GM12878 (cell line): ENCODE measurements at regions not wholly inside any gene's neighbourhood (a gene's known extent, or its start where the extent isn't known, plus 50 kb on each side); places are given as distances from the start of the nearest gene placed in this dataset.

Source experiments
- ATAC-seq: fragments of 200-7000 bp; cut with Tn5 transposase; 3 replicates; pipeline ENCODE4 v1.9.1; 2020; ENCODE audit warnings: mild to moderate bottlenecking, moderate library complexity
- BruUV-seq: library from RNA; stranded (reverse); fragments of 400-500 nt; replicated peaks from 2 replicates; lab custom pipeline; 2021; lab: Mats Ljungman, UMichigan
- CTCF ChIA-PET: fragments of 300-600 bp; sonication (Branson Sonifier 250); formaldehyde crosslinking; extraction: SDS; loops from one replicate; lab custom pipeline; 2021; ENCODE audit warnings: inconsistent platforms; lab: Yijun Ruan, JAX
- POLR2A ChIA-PET: fragments of 350-600 bp; formaldehyde crosslinking; extraction: SDS; loops from one replicate; lab custom pipeline; 2021; ENCODE audit warnings: inconsistent platforms; lab: Charles Lee
- RAD21 ChIA-PET: fragments of 300-600 bp; sonication (Branson Sonifier 250); formaldehyde crosslinking; loops from one replicate; lab custom pipeline; 2023; ENCODE audit warnings: antibody characterized with exemption; ENCODE audit not compliant: unreplicated experiment; lab: Charles Lee
- SMC1A ChIA-PET: fragments of 300-600 bp; sonication (Branson Sonifier 250); formaldehyde crosslinking; loops from one replicate; lab custom pipeline; 2023; ENCODE audit not compliant: unreplicated experiment, uncharacterized antibody; lab: Charles Lee
- DNase-seq: peaks from one replicate; pipeline ENCODE4 v3.0.0-alpha.2; 2011; ENCODE audit warnings: low read depth, low spot score
- FAIRE-seq: peaks from 3 replicates; lab custom pipeline; 2011; peaks lifted over from hg19 to GRCh38; lab: Jason Lieb, UNC
- H2AFZ ChIP-seq: 2 replicates; pipeline ENCODE4 v1.6.0; 2011; ENCODE audit warnings: low read depth, low read length, control low read depth; ENCODE audit not compliant: control insufficient read depth
- H3K27ac ChIP-seq: 2 replicates; pipeline ENCODE4 v1.5.1; 2011; ENCODE audit warnings: control low read depth; ENCODE audit not compliant: control insufficient read depth, insufficient read depth
- H3K27me3 ChIP-seq, 2 experiments: replicated peaks in 1 of 2; 2 replicates each; pipeline versions ENCODE4 v1.6.0 to v1.6.1; 2011; ENCODE audit warnings: low read length in 1 of 2; ENCODE audit not compliant: control insufficient read depth in 2 of 2, insufficient read depth in 2 of 2
- H3K36me3 ChIP-seq, 2 experiments: 2 replicates each; pipeline ENCODE4 v1.5.1; 2011; ENCODE audit warnings: low read length in 1 of 2; ENCODE audit not compliant: control insufficient read depth in 2 of 2, insufficient read depth in 2 of 2
- H3K4me1 ChIP-seq: 2 replicates; pipeline ENCODE4 v1.6.1; 2011; ENCODE audit warnings: mild to moderate bottlenecking, low read length, moderate library complexity, mixed read lengths; ENCODE audit not compliant: control insufficient read depth, insufficient read depth
- H3K4me2 ChIP-seq: 2 replicates; pipeline ENCODE4 v1.6.0; 2011; ENCODE audit warnings: control low read depth; ENCODE audit not compliant: control insufficient read depth, insufficient read depth
- H3K4me3 ChIP-seq: fragments of 200-600 bp; sonication (generic); 2 replicates; pipeline ENCODE4 v1.5.1; 2016
- H3K79me2 ChIP-seq: 2 replicates; pipeline ENCODE4 v1.6.0; 2011; ENCODE audit warnings: low read length; ENCODE audit not compliant: control insufficient read depth, insufficient read depth
- H3K9ac ChIP-seq: 2 replicates; pipeline ENCODE4 v1.8.0; 2011; ENCODE audit warnings: low read length, control low read depth, mixed read lengths; ENCODE audit not compliant: control insufficient read depth, insufficient read depth
- H3K9me3 ChIP-seq: replicated peaks from 3 replicates; pipeline ENCODE4 v1.5.1; 2011; ENCODE audit warnings: mild to moderate bottlenecking, low read length; ENCODE audit not compliant: control insufficient read depth, insufficient read depth
- H4K20me1 ChIP-seq: 2 replicates; pipeline ENCODE4 v1.6.0; 2011; ENCODE audit not compliant: control insufficient read depth, insufficient read depth
- BCLAF1 ChIP-seq: fragments of 450-650 bp; IDR thresholded peaks from 2 replicates; pipeline ENCODE4 v1.6.1; 2017; ENCODE audit warnings: antibody characterized with exemption, mild to moderate bottlenecking, moderate library complexity
- CBX5 ChIP-seq: sonication (generic); IDR thresholded peaks from 2 replicates; pipeline ENCODE4 v1.6.1; 2016; ENCODE audit warnings: low read depth, moderate library complexity, mild to moderate bottlenecking, inconsistent platforms
- FOS ChIP-seq: IDR thresholded peaks from 3 replicates; pipeline ENCODE4 v1.6.1; 2011; ENCODE audit warnings: borderline replicate concordance; ENCODE audit not compliant: insufficient read length; ENCODE audit errors: extremely low read depth
- HCFC1 ChIP-seq: fragments of 150-350 bp; IDR thresholded peaks from 2 replicates; pipeline ENCODE4 v1.6.1; 2014; ENCODE audit warnings: low read length
- KAT2A ChIP-seq: conservative IDR thresholded peaks from 2 replicates; pipeline ENCODE4 v1.6.1; 2011; ENCODE audit warnings: low read depth, low read length; ENCODE audit not compliant: control insufficient read depth
- NFYA ChIP-seq: IDR thresholded peaks from 2 replicates; pipeline ENCODE4 v1.6.1; 2011; ENCODE audit warnings: low read depth, mild to moderate bottlenecking, low read length, improper control_type of control experiment, borderline replicate concordance
- PML ChIP-seq: IDR thresholded peaks from 2 replicates; pipeline ENCODE4 v1.6.1; 2012; ENCODE audit warnings: low read length, inconsistent platforms
- POLR2AphosphoS2 ChIP-seq: IDR thresholded peaks from 2 replicates; pipeline ENCODE4 v1.6.1; 2011; ENCODE audit warnings: low read depth, mild to moderate bottlenecking, low read length, improper control_type of control experiment, moderate library complexity
- SPI1 ChIP-seq: IDR thresholded peaks from 2 replicates; pipeline ENCODE4 v1.6.1; 2011; ENCODE audit warnings: low read depth, mild to moderate bottlenecking, low read length, moderate library complexity, borderline replicate concordance; ENCODE audit not compliant: insufficient read depth
- TCF3 ChIP-seq: IDR thresholded peaks from 2 replicates; pipeline ENCODE4 v1.6.1; 2012; ENCODE audit warnings: low read depth, mild to moderate bottlenecking, low read length, borderline replicate concordance; ENCODE audit not compliant: insufficient read depth
- USF1 ChIP-seq: IDR thresholded peaks from 2 replicates; pipeline ENCODE4 v1.6.1; 2011; ENCODE audit warnings: borderline replicate concordance, low read depth, mild to moderate bottlenecking, moderate library complexity, mixed read lengths, low read length; ENCODE audit not compliant: insufficient read depth; ENCODE audit errors: extremely low read length
- YBX1 ChIP-seq: fragments of 450-650 bp; IDR thresholded peaks from 2 replicates; pipeline ENCODE4 v1.6.1; 2016; ENCODE audit warnings: antibody characterized with exemption
- YY1 ChIP-seq: IDR thresholded peaks from 2 replicates; pipeline ENCODE4 v1.6.1; 2011; ENCODE audit warnings: low read depth, mild to moderate bottlenecking, low read length
- ZNF24 ChIP-seq: fragments of 450-650 bp; IDR thresholded peaks from 2 replicates; pipeline ENCODE4 v1.6.1; 2017; ENCODE audit warnings: antibody characterized with exemption, mild to moderate bottlenecking
- ZNF622 ChIP-seq: fragments of 450-650 bp; IDR thresholded peaks from 2 replicates; pipeline ENCODE4 v1.6.1; 2017; ENCODE audit warnings: mild to moderate bottlenecking, inconsistent platforms
- WGBS: methylation state at CpG from one replicate; pipeline ENCODE4 v1.1.6; 2016; ENCODE audit warnings: low lambda C conversion rate; ENCODE audit not compliant: insufficient replicate concordance, insufficient coverage; ENCODE audit errors: missing lambda C conversion rate; 5-methylcytosine and 5-hydroxymethylcytosine counted together
- in situ Hi-C: fragments of 300-500 bp; cut with MboI; formaldehyde crosslinking; loops from 9 replicates; pipeline ENCODE4 v1.14.3; 2018; ENCODE audit warnings: mixed read lengths
- intact Hi-C: fragments of 100-400 bp; cut with micrococcal nuclease; formaldehyde crosslinking; loops from one replicate; pipeline ENCODE4 v1.14.2; 2022; ENCODE audit not compliant: unreplicated experiment

DNA sequence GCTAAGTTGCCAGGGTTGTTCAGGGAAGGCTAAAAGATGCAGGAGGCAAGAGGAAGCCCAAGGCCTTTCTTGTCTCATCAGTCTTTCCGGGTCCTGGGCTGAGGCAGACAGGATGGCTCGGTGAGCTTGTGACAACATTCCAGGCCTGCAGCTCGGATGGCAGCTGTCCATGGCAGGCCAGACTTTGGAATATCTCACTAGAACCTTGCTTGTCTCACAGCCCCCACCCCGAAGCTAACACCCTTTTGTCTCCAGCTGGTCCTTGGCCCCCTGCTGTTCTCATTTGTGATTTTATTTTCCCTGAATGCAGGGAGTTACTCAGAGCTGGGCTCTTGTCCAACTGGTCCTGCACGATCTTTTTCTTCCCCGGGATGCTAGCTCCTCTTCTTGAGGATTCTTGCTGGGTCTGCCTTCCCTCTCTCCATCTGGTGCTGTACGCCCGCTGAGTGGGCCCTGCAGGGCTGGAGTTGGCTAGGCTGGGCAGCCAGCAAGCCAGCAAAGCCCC lies 477.2 kb upstream of the CAMK1G start (continued):
- TF ChIP-seq SPI1 (no peak), USF1 (no peak)

DNA sequence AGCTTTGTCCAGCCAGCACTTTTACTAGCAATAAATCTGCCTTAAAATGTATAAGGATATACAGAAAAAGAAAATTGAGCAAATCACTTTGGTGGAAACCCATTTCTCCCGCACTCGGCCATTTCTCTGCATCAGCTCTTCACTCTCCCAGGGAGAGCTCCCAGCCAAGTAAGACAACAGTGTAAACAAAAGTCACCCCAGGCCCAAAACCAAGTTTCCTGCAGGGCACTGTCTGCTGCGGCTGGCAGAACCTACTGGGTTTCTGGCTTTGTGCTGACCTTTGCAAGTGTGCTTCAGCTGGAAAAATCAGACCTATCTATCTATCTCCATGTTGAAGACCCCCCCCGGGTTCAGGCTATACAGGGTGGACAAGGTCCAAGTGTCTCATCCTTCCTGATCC lies 476.7 kb upstream of the CAMK1G start:
- H4K20me1 ChIP-seq, result no peaks in the 10 kb centered on the region
- H3K79me2 ChIP-seq, result no peaks in the 10 kb centered on the region
- intact Hi-C loops, result no loop called here
- H3K4me1 ChIP-seq, result peaks cover 58% of the 10 kb centered on the region
- no peak overlapping the region; the same call in 1 of the 2 replicates for H3K4me3 ChIP-seq
- no peaks in the 10 kb centered on the region for H3K36me3 ChIP-seq
- WGBS, result 78% methylated on average over 4 of the region's 4 CpGs
- in situ Hi-C loops, result no loop called here
- no peak for ATAC-seq
- ChIA-PET POLR2A (interaction anchor here (1.0 kb wide), 1 partner anchor 10 kb away, joined by 4 read pairs; no protein-coding TSS in a partner anchor), CTCF (no interaction called here), SMC1A (interaction anchor here (1.3 kb wide), 1 partner anchor 29 kb away, joined by 4 read pairs; no protein-coding TSS in a partner anchor), RAD21 (no interaction called here)
- H3K9me3 ChIP-seq, result peaks cover 14% of the 10 kb centered on the region; the same call in 2 of the 3 replicates
- no peaks in the 10 kb centered on the region for H3K27me3 ChIP-seq
- FAIRE-seq, result no peak
- H3K9ac ChIP-seq, result no peak overlapping the region
- peak overlapping the region; percentile 57 for H3K4me2 ChIP-seq
- H2AFZ ChIP-seq, result no peak overlapping the region
- peak overlapping the region; percentile 64 for H3K27ac ChIP-seq
- no TSS peak for BruUV-seq
- no peak for DNase-seq
- TF ChIP-seq YBX1 (no peak), CBX5 (no peak), FOS (no peak), YY1 (no peak), NFYA (no peak), PML (no peak), KAT2A (no peak), POLR2AphosphoS2 (no peak), HCFC1 (no peak), ZNF622 (no peak), TCF3 (no peak), BCLAF1 (no peak), ZNF24 (no peak)
